GM18909 (cell line): ENCODE measurements at regions not wholly inside any gene's neighbourhood (a gene's known extent, or its start where the extent isn't known, plus 50 kb on each side); places are given as distances from the start of the nearest gene placed in this dataset.
"Not testable (repeated sequence)": the region's sequence is repeated elsewhere in the genome, so short reads cannot be mapped to it uniquely, and the experiment has no call there.

Experiments
- ATAC-seq: cut with Tn5 transposase; IDR thresholded peaks from one replicate; pipeline ENCODE4 v1.9.1; 2021; ENCODE audit warnings: mild to moderate bottlenecking; ENCODE audit not compliant: unreplicated experiment, poor library complexity

DNA sequence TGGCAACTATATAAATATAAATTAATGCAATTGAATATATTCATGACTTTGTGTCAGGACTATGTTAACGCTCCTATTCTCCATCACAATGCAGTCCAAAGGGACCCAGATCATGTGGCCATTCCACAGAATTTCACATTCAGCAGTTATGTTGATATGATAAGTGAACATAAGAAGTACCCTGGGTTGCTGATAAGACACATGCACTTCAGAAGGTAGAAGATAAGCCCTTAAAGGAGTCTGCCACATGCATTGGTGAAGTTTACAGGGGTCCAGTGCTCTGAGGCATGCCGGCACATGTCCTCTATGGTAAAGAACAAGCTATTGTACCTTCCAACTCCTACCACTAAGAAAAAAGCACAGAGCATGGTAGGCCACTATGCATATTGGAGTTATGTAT lies 76.4 kb downstream of the PHAX start:
- no peak for ATAC-seq

DNA sequence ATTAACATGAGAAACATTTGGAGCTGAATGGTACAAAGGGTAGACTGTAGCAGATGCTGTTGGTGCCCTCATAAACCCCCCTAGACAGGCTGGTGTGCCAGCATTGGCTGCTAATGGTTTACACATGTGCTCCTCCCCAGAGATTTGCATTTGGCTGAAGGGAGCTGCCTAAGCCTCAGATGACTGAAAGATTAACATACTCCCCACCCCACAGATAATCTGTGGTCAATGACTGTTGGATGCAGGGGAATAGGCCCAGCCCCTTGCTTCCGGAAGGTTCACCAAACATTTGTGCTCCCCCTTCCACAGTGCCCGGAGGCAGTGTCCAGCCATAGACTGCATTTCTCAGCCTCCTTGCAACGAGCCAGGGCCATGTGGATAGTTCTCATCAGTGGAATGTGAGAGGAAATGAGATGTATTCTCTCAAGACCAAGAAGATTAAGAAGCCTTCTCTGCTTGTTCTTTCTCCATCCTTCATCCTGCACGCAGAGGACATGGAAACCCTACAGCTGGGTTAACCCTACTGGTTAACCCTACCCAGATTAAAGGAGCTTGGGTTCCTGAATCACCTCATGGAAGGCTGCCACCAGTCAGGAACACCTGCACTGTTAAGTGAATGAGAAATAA lies 79.6 kb downstream of the PHAX start:
- peak; percentile 80 for ATAC-seq

DNA sequence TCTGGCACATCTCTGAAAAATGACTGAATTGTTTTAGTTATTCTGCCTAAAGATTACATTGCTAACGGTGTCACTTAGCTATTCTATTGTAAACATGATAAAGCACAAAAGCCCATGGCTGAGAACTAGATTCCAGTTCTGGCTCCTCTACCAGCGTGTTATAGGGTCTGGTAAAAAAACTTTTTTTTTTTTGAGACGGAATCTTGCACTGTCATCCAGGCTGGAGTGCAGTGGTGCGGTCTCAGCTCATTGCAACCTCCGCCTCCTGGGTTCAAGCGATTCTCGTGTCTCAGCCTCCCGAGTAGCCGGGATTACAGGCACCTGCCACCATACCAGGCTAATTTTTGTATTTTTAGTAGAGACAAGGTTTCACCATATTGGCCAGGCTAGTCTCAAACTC lies 80.6 kb downstream of the PHAX start:
- ATAC-seq, result not testable (repeated sequence)

DNA sequence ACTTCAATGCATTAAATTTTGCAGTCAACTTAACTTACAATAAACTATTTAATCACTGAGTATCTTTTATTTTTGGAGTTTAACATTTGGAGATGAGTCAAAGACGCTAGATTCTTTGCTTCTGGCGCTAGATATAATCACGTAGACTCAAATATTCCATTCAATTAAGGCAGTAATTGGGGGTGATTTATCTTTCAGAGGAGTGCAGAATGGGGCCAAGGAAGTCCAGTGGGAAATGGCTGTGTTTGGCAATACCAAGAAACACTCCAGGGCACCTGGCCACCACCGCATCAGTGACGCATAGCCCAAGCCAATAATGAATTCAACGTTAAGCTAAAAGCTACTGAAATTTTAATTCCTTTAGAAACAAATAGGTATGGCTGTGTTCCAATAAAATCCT lies 81.2 kb downstream of the PHAX start:
- ATAC-seq, result no peak

DNA sequence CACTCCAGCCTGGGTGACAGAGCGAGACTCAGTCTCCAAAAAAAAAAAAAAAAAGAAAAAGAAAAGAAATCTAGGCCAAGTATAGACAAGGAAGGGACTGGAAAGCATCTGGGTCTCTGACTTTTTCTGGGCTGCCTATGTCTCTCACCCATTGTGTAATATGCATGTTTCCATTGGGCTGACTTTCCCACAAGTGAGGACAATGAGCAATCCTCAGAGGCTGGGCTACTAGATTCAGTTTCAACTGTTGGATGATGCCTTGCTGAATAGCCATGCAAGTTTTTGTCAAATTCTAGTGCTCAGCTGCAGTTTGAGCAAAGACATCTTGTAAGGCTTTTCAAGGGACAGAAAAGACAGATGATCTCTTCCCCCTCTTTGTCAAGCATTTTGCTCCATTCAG lies 82.1 kb downstream of the PHAX start:
- no peak for ATAC-seq

DNA sequence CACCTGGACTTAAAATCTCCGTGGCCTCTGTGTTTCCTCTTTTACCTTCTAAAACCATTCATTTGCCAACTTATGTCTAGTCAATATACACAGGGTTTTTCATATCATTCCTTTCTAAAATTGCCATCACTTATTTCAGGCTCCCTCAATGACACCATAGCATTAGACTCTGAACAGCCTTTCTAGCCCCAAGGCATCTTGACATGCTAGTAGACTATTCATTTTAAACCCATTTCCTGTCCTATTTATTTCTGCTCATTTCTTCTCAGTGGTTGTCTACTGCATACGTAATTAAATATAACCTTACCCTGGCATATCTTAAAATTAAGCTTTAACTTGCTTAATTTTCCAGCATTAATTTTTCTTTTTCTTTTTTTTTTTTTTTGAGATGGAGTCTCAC lies 83.2 kb downstream of the PHAX start:
- ATAC-seq, result no peak

DNA sequence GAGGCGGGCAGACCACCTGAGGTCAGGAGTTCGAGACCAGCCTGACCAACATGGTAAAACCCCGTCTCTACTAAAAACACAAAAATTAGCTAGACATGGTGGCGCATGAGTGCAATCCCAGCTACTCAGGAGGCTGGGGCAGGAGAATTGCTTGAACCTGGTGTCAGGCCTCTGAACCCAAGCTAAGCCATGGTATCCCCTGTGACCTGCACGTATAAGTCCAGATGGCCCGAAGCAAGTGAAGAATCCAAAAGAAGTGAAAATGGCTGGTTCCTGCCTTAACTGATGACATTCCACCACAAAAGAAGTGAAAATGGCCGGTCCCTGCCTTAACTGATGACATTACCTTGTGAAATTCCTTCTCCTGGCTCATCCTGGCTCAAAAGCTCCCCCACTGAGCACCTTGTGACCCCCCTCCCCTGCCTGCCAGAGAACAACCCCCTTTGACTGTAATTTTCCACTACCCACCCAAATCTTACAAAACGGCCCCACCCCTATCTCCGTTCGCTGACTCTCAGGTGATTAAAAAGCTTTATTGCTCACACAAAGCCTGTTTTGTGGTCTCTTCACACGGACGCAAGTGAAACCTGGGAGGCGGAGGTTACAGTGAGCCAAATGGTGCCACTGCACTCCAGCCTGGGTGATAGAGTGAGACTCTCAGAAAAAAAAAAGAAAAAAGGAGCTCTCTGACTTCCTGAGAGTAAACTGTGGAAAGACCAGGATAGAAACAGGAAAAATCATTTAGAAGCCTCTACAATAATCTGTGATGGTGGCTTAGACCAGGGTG lies 84.1 kb downstream of the PHAX start:
- ATAC-seq, result not testable (repeated sequence)

DNA sequence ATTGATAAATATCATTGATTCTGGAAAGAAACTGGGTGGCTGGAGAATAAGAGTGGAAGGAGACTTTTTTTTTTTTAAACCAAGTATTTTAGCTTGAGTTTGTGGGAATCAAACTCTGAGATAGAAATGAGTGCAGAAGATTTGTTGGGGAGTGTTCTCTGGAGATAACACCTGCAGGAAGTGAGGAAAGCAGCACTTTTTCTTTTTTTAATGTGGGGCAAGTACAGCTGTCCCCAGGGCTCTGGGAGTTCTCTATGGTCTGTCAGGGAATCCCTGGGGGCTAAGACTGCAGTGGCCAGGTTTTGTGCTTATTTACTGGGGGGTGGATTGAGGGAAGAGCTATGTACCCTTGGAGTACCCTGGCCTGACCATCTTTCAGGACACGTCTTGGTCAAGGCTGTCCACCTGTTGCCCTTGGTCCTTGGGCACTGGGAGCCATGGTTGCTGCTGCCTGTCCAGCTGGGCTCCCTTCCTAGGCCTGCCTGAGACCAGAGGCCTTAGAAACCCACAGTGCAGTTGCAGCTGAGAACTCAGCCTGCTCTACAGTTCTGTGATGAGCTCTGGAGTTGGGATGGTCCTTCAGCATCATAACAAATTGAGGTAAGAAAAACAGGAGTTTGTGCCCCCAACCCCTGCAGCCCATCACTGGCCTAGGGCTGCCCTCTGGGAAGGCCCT lies 85.8 kb downstream of the PHAX start:
- ATAC-seq, result peak; percentile 71

DNA sequence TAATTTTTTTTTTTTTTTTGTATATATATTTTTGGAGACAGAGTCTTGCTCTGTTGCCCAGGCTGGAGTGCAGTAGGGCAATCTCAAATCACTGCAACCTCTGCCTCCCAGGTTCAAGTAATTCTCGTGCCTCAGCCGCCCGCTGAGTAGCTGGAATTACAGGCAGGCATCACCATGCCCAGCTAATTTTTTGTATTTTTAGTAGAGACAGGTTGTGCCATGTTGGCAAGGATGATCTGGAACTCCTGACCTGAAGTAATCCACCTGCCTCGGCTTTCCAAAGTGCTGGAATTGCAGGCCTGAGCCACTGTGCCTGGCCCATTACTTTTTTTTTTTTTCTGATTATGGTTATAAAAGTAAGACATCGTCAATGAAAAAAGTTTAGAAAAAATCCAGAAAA lies 84.0 kb upstream of the LMNB1 start:
- ATAC-seq, result no peak

DNA sequence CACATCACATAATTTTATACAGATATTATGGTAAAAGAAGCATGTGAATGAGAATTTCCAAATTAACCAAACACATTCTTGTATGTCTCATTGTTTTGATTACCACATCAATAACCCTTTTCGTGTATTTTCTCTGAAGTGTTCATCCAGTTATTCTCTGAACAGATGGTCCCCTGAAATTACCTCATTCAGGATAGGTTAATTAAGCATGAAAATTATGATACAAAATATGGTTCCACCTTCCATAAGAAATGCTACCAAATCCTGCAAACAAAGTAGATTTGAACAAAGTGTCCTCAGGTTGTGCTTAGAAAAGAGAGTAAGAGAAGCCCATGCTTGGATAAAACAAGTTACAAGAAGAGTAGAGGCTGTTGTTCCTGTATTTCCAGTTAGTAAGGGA lies 83.1 kb upstream of the LMNB1 start:
- ATAC-seq, result no peak

DNA sequence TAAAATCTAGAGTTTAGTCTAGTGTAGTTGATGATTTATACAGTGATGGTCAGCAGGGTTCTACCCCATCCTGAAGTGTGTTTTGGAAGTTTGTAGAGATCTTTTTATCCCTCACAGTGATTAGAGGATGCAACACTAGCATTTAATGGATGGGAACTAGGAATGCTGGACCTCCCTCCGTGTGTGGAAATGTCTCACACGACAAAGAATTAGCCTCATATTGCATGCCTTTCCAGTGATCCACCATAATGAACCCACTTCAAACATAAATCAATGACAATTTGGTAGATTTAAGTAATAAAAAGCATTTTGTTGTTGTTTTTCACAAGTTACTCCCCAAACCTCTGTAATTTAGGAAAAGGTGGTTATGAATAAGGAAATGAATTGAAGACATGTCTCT lies 82.5 kb upstream of the LMNB1 start:
- ATAC-seq, result no peak

DNA sequence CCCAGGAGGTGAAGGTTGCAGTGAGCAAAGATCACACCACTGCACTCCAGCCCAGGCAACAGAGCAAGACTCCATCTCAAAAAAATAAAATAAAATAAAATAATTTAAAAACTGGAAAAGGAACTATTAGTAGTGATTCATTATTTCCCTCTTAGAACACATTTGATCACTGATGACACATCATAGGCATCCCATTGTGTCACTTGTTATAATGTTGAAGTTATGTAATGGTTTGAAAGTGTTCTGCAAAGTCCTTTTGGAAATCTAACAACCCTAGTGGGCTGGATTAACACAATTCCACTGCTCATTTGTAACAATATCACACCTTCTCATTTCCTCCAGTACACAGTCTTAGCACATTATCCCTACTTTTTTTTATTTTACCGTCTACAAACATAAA lies 81.8 kb upstream of the LMNB1 start:
- ATAC-seq, result no peak

DNA sequence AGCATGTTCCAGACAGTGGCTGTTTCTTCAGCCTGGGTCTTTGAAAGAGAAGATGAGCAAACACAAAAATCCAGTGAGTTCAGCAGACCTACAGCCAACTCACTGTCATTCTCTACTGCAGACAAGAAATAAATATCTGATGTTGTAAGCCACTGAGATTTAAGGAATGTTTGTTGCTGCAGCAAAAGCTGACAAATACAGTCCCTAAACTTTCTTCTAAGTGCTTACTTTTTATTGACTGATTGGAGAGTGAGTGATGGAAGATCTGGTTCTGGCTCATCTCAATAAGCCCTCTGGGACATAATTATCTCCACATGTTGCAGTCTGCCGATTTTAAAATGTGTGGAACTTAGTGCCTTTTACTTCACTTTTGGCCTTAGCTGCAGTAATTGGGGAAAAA lies 69.9 kb upstream of the LMNB1 start:
- ATAC-seq, result no peak

DNA sequence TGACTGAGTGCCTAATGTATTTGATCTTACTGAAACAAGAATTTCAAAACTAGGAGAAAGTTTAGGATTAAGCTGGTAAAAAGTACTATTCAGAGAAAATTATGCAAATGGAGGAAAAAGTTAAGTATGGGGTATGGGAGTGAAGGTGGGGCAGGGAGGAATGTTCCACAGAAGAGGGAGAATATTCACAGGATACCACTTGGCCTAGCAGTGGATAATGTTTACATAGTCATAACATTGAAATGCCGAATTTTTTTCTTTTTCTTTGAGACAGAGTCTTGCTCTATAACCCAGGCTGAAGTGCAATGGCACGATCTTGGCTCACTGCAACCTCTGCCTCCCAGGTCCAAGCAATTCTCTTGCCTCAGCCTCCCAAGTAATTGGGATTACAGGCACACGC lies 61.2 kb upstream of the LMNB1 start:
- no peak for ATAC-seq

DNA sequence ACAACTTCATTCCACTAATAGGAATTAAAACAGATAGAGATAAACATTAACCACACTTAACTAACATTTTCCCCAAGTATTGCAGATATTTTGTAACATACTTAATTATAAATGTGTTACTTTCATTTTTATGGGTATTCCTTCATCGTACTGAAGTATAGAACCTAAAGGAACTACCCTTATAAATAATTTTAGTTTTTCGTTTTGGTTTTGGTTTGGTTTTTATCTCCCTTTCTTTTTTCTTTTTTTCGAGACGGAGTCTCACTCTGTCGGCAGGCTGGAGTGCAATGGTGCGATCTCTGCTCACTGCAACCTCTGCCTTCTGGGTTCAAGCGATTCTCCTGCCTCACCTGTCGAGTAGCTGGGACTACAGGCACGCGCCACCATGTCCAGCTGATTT lies 60.1 kb upstream of the LMNB1 start:
- ATAC-seq, result no peak

DNA sequence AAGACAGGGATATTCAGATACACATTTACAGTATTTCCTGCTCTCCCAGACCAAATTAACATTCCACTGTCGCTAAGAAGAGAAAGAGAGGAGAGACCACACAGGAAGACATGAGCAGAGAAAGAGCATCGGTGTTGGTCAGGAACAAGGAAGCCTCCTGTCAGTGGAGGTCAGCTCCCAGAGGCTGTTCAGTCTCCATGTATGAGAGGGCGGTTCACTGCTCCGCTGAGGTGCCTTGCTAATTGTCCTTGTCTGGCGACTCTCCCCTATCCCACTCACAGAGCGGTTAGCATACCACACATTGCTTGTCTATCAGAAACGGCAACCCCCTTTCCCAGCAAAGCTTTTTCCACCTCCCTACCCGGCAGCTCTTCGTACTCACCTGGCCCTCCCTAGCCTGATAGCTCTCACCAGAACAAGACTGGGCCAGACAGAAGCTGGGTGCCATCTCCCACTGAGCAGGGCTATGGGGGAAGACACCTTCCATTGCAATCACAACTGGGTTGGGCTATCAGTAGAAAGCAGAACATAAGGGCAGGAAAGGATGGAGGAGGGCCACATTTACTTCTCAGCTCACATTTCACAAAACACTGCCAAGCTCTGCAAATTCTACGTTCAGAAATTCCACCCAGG lies 58.6 kb upstream of the LMNB1 start:
- ATAC-seq, result no peak

DNA sequence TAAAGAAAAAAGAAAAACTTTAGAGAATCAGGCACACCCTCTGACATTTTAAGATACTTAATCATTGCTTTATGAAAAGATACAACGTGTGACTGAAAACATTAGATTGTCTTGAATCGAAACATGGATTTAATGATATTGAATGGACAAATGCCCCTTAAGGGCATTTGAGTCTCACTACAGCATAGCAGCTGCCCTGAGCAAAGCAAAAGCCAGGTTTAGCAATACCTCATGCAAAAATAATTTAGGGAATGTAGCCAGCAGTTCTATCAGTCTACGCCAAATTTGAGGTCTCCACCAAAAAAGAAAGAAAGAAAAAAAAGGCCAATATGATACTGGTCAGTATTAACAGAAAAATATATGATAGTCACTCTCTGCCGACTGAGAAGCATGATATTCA lies 56.6 kb upstream of the LMNB1 start:
- ATAC-seq, result no peak

DNA sequence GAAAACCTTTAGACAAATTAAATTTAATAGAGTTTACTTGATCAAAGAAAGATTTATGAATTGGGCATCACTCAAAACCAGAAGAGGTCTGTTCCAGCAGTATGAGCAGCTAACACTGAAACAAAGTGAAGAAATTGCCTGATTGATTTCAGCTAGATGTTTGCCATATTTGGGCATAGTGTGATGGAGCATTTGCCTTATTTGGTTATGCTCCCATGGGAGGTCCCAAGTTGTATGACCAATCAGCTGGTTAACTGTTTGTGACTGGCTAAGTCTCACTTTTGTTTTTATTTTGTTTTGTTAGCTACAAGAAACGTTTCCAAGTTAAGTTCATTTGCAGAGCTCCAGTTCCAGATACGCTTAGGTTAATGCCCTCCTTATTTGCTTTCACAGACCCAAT lies 53.3 kb upstream of the LMNB1 start:
- ATAC-seq, result no peak
